CD4-positive, alpha-beta T cell treated with Interleukin-6 for 4 hours (primary cell): ENCODE measurements at regions not wholly inside any gene's neighbourhood (a gene's known extent, or its start where the extent isn't known, plus 50 kb on each side); places are given as distances from the start of the nearest gene placed in this dataset.

Source experiments
- DNase-seq: peaks from one replicate; pipeline ENCODE4 v3.0.0-alpha.2; 2020; ENCODE audit warnings: mixed read lengths

- no peak for DNase-seq
Observed at GRCh38 chr16:86062271-86062965, 163.5 kb downstream of the IRF8 start.

- DNase-seq: no peak
Observed at GRCh38 chr16:86063760-86064405, 164.9 kb downstream of the IRF8 start.

GRCh38 chr16:86064431-86065250 lies 165.7 kb downstream of the IRF8 start:
- no peak for DNase-seq

- DNase-seq: no peak
Observed at GRCh38 chr16:86065711-86066110, 166.7 kb downstream of the IRF8 start.

GRCh38 chr16:86066811-86067210 lies 167.8 kb downstream of the IRF8 start:
- no peak for DNase-seq

- DNase-seq: no peak
Observed at GRCh38 chr16:86067516-86067915, 168.6 kb downstream of the IRF8 start.

GRCh38 chr16:86067936-86068335 lies 169.0 kb downstream of the IRF8 start:
- DNase-seq: no peak

- DNase-seq: no peak
Observed at GRCh38 chr16:86068722-86069121, 169.8 kb downstream of the IRF8 start.

GRCh38 chr16:86069736-86070298 lies 170.9 kb downstream of the IRF8 start:
- DNase-seq: no peak

- DNase-seq: no peak
Observed at GRCh38 chr16:86070484-86070883, 171.5 kb downstream of the IRF8 start.

GRCh38 chr16:86070971-86071370 lies 172.0 kb downstream of the IRF8 start:
- DNase-seq: no peak

- no peak for DNase-seq
Observed at GRCh38 chr16:86071611-86072240, 172.8 kb downstream of the IRF8 start.

GRCh38 chr16:86072328-86073102 lies 173.6 kb downstream of the IRF8 start:
- DNase-seq: peak; percentile 16

GRCh38 chr16:86073103-86073625 lies 174.2 kb downstream of the IRF8 start:
- DNase-seq: no peak

GRCh38 chr16:86073763-86074493 lies 175.0 kb downstream of the IRF8 start:
- DNase-seq: no peak

- no peak for DNase-seq
Observed at GRCh38 chr16:86074651-86075487, 175.9 kb downstream of the IRF8 start.

- no peak for DNase-seq
Observed at GRCh38 chr16:86075488-86075785, 176.5 kb downstream of the IRF8 start.

- no peak for DNase-seq
Observed at GRCh38 chr16:86075839-86076440, 177.0 kb downstream of the IRF8 start.

GRCh38 chr16:86076606-86077005 lies 177.6 kb downstream of the IRF8 start:
- no peak for DNase-seq
